Aorta (tissue), 5 donors: ENCODE measurements at regions not wholly inside any gene's neighbourhood (a gene's known extent, or its start where the extent isn't known, plus 50 kb on each side); places are given as distances from the start of the nearest gene placed in this dataset.
"Not testable (repeated sequence)": the region's sequence is repeated elsewhere in the genome, so short reads cannot be mapped to it uniquely, and the experiment has no call there.

Experiments
- ATAC-seq: fragments of 200-7000 bp; cut with Tn5 transposase; one replicate; pipeline ENCODE4 v1.9.1; 2022; ENCODE audit warnings: moderate library complexity; ENCODE audit not compliant: low FRiP score
- DNase-seq, 2 donors: peaks; one replicate each; pipeline ENCODE4 v3.0.0-alpha.2; 2020
- H3K27ac ChIP-seq, 2 donors: one replicate each; pipeline ENCODE4 v1.5.1; 2013; ENCODE audit warnings: low read length in 2 of 2, mild to moderate bottlenecking in 2 of 2, moderate library complexity in 2 of 2, control low read depth in 1 of 2, inconsistent platforms in 1 of 2, low read depth in 1 of 2
- H3K27me3 ChIP-seq, 2 donors: one replicate each; pipeline ENCODE4 v1.6.1; 2013; ENCODE audit warnings: control low read depth in 1 of 2, low read length in 1 of 2, mild to moderate bottlenecking in 1 of 2, moderate library complexity in 1 of 2; ENCODE audit not compliant: insufficient read depth in 2 of 2, control insufficient read depth in 1 of 2
- H3K36me3 ChIP-seq, 2 donors: one replicate each; pipeline ENCODE4 v1.6.1; 2013; ENCODE audit warnings: control low read depth in 1 of 2, low read length in 1 of 2, mild to moderate bottlenecking in 1 of 2; ENCODE audit not compliant: insufficient read depth in 2 of 2, control insufficient read depth in 1 of 2
- H3K4me1 ChIP-seq, 2 donors: one replicate each; pipeline ENCODE4 v1.6.1; 2013; ENCODE audit warnings: low read length in 2 of 2, control low read depth in 1 of 2, mild to moderate bottlenecking in 1 of 2, moderate library complexity in 1 of 2; ENCODE audit not compliant: insufficient read depth in 2 of 2, control insufficient read depth in 1 of 2
- H3K4me3 ChIP-seq, 2 donors: one replicate each; pipeline ENCODE4 v1.5.1; 2013; ENCODE audit warnings: low read length in 2 of 2, control low read depth in 1 of 2, mild to moderate bottlenecking in 1 of 2
- H3K9me3 ChIP-seq: one replicate; pipeline ENCODE4 v1.6.1; 2013; ENCODE audit warnings: mild to moderate bottlenecking, low read length; ENCODE audit not compliant: control insufficient read depth
- WGBS, 2 donors: extraction: QIAGEN DNeasy Blood & Tissue Kit; methylation state at CpG; one replicate each; pipeline ENCODE4 v1.1.7; 2013; 5-methylcytosine and 5-hydroxymethylcytosine counted together
- intact Hi-C, 2 donors: fragments of 100-400 bp; cut with DNase I; formaldehyde crosslinking; loops; one replicate each; pipeline versions ENCODE4 v1.14.2 to v1.15.0; 2022
- donor health status: healthy with polysubstance abuse.
- donor health status: Bipolar disorder and iron deficiency.
- donor health status: DM: no; HTN: no; CAD: no.
- donor health status: DM: no; HTN: no; CAD: no.
- donor health status: DM: yes; HTN: yes; CAD: no.

DNA sequence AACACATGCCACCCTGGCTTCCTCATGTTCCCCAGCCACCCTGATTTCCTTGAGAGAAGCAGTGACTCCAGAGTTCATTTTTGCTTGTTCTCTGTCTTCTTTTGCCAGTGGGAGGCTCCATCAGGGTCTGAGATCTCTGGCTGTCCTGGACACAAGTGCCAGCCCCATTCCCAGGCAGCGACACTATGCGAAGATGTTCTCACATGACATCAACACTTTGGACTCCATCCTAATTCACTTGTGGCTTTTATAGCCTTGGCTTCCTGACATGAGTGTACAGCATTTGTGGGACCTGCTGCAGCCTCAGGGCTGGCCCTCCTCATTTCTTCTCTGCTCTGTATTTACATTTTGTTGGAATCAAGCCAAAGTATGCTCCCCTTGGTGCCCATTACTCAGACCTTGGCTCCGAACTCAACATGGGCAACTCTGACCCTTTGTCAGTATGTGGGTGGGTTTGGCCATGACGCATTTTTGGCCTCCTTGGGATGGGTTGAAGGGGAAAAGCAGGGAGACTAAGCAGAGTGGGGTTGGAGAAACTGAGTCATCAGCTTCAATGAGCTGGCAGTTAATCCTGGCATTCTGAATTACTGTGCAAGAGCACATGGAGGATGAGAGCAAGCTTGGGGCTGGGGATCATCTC lies 119.0 kb upstream of the EEF2KMT start:
- Histone ChIP-seq H3K27ac (no peak overlapping the region), H3K4me3 (no peak overlapping the region), H3K36me3 (no peaks in the 10 kb centered on the region), H3K4me1 (no peaks in the 10 kb centered on the region), H3K9me3 (peaks cover 5% of the 10 kb centered on the region), H3K27me3 (no peaks in the 10 kb centered on the region)
- intact Hi-C loops, result no loop called here
- 70 to 73% methylated on average over 4 of the region's 4 CpGs for WGBS, 2 donors
- ATAC-seq (no peak), DNase-seq (no peak)

DNA sequence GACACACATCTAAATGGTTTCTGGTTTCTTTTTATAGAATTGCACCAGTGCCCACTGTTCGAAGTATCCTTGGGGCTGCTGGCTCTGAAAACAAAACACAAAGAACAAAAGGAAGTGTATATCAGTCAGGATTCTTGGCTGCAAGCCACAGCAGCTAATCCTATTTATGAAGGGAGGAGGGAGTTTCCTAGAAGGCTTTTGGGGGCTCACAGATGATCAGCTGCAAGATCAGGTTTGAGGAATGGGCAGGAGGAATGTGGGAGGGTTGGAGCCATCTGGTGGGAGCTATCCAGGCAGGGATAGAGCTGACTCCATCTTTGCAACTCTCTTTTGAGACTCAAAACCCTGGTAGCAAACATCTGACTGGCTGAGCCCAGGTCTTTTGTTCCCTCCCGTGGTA lies 118.3 kb upstream of the EEF2KMT start:
- Histone ChIP-seq H3K36me3 (no peaks in the 10 kb centered on the region), H3K4me1 (no peaks in the 10 kb centered on the region), H3K27ac (no peak overlapping the region), H3K4me3 (no peak overlapping the region), H3K9me3 (peaks cover 5% of the 10 kb centered on the region), H3K27me3 (no peaks in the 10 kb centered on the region)
- 37 to 42% methylated on average over 2 of the region's 2 CpGs for WGBS, 2 donors
- intact Hi-C loops, result no loop called here
- no peak for ATAC-seq
- DNase-seq, result no peak

DNA sequence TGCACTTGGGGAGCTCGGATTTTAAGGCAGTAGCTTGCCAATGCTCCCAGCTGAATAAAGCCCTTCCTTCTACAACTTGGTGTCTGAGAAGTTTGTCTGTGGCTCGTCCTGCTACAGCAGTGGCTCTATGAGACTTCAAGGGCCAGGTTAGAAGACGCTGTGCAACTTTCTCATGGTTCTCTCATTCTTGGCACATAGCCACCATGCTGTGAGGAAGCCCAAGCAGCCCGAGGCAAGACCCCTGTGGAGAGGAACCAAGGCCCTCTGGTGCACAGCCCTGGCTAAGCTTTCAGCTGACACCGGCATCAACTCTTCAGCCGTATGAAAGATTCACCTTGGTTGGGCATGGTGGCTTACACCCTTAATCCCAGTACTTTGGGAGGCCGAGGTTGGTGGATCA lies 116.9 kb upstream of the EEF2KMT start:
- Histone ChIP-seq H3K4me1 (no peaks in the 10 kb centered on the region), H3K36me3 (no peaks in the 10 kb centered on the region), H3K27me3 (no peaks in the 10 kb centered on the region), H3K27ac (no peak overlapping the region), H3K4me3 (no peak overlapping the region), H3K9me3 (peaks cover 5% of the 10 kb centered on the region)
- intact Hi-C loops, result no loop called here
- ATAC-seq (no peak), DNase-seq (no peak)
- WGBS, 2 donors, result 81% methylated on average over 7 of the region's 7 CpGs

DNA sequence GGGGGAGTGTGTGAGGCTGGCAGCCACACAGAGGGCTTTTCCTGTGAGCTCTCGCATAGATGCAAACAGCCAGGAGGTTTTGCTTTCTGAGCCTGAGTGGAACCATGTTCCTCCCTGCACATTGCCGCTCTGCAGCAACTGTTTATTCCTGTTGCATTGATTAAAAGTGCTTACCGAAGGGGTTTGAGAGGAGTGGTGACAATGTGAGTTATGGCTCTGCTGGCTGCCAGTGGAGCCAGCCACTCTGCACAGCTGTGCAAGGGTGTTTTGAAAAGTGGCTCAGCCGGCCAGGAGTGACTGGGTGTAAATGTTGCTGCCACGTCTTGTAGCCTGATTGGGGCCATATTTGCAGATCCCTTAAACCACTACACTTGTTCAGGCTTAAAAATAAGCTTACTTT lies 114.9 kb upstream of the EEF2KMT start:
- H3K27ac ChIP-seq, H3K4me1 ChIP-seq, H3K27me3 ChIP-seq, H3K4me3 ChIP-seq, DNase-seq, intact Hi-C loops, ATAC-seq, H3K36me3 ChIP-seq, H3K9me3 ChIP-seq: not testable (repeated sequence)
- WGBS, 2 donors, result 9 to 12% methylated on average over 5 of the region's 5 CpGs

DNA sequence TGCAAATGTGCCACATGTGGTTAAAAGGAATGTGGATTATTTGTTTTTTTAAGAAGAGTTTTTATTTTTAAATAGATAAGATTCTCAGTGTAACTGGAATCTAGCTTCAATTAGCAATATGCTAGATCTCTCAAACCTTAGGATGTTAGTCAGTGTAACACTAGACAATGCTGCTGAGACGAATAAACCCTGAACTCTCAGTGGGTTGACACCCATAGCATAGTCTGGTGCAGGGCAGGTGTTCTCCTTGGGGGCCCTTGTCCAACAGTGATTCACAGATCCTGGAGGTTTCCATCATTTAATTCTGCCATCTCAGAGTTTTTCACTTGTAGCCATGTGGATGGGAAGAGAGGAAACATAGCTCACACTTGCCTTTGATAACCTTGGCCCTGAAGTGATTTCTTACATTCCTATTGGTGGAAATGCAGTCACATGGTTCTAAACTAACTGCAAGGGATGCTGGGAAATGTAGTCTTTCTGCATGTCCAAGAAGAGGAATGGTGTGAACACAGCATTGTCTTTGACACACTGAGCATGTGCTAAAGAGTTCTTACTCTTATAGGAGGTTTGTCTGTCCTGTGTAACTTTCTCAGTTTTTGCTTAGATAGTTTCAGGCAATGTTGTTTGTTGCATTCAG lies 110.4 kb upstream of the EEF2KMT start:
- H3K4me1 ChIP-seq, H3K4me3 ChIP-seq, H3K27ac ChIP-seq, intact Hi-C loops, H3K36me3 ChIP-seq, H3K27me3 ChIP-seq, DNase-seq, H3K9me3 ChIP-seq, ATAC-seq: not testable (repeated sequence)
- WGBS, 2 donors, result 93 to 96% methylated on average over 1 of the region's 1 CpG

DNA sequence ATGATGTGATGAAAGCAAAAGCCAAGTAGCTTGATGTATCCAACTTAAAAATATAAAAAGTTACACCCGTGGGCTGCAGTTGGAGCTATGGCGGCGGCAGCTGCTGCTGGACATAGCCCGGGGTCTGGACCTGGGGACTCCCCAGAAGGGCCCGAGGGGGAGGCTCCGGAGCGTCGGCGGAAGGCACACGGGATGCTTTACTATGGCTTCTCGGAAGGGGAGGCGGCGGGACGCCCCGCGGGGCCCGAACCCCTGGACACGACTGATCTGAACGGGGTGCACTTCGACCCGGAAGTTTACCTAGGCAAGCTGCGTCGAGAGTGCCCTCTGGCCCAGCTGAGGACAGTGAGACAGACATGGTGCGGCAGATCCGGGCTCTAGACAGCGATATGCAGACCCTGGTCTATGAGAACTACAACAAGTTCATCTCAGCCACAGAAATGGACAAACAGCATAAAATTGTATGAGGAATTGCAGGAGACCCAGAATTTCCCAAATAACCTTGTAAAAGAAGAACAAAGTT lies 109.5 kb upstream of the EEF2KMT start:
- H3K36me3 ChIP-seq, result no peaks in the 10 kb centered on the region
- H3K27me3 ChIP-seq, result no peaks in the 10 kb centered on the region
- H3K4me1 ChIP-seq, result no peaks in the 10 kb centered on the region
- ATAC-seq, result no peak
- no peak for DNase-seq
- intact Hi-C loops, result no loop called here
- WGBS, 2 donors, result 87 to 88% methylated on average over 26 of the region's 26 CpGs
- H3K4me3 ChIP-seq, result no peak overlapping the region
- H3K9me3 ChIP-seq, result peaks cover 3% of the 10 kb centered on the region
- H3K27ac ChIP-seq, result no peak overlapping the region

DNA sequence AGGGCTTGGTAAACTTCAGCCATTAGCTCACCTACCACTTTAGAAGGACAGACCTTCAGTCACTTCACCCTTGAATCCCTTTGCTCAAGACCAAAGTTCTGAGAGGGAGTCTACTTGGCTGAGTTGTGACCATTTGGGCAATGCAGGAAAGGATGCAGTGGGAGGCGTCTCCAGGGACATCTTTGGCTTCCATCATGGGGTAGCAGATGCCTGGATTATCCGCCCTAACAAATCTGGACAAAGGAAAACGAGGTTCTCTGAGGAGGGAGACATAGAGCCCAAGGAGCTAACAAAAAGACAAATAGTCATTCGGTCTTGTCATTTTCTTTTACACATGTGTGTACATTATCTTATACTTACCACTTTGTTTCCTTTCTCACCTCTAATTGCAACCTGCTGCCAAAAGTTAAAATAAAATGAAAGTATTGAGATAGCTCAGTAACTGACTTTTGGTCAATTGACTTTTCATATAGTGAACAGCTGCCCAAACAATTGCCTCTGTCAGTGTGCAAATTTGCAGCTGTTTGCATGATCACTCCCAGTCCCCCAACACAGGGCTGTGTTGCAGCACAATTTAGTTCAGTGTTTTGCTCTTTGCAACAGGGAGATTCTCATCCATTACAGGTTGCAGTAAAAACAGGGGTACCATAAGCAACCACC lies 108.9 kb upstream of the EEF2KMT start:
- Histone ChIP-seq H3K4me1 (no peaks in the 10 kb centered on the region), H3K9me3 (peaks cover 3% of the 10 kb centered on the region), H3K36me3 (no peaks in the 10 kb centered on the region), H3K27me3 (no peaks in the 10 kb centered on the region), H3K4me3 (no peak overlapping the region), H3K27ac (no peak overlapping the region)
- intact Hi-C loops, result no loop called here
- DNase-seq (no peak), ATAC-seq (no peak)
- WGBS, 2 donors, result 67 to 70% methylated on average over 4 of the region's 4 CpGs

DNA sequence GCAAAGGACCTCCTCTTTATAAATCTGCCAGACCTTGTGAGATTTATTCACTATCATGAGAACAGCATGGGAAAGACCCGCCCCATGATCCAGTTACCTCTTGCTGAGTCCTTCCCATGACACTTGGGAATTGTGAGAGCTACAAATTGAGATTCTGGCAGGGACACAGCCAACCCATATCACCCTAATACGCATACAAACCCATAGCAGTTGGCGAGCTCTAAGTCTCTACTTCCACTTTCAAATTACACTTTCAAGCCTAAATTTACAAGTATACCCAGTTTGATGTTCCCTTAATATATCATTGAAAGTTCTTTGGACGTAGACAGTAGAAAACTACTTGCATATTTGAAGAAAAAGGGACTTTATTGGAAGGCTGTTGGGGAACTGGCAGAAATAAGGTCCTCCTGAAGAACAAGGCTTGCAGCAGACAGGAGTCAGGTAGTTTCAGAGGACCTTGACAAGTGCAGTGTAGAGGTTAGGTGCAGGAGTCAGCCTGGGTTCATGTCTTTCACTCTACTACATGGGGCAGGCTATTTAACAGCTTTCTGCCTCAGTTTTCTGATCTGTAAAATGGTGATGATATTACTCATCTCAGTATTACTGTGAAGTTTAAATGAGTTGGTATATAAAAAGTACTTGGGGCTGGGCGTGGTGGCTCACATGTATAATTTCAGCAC lies 107.9 kb upstream of the EEF2KMT start:
- DNase-seq (no peak), ATAC-seq (no peak)
- no peak overlapping the region for H3K4me3 ChIP-seq
- peaks cover 3% of the 10 kb centered on the region for H3K9me3 ChIP-seq
- 68% methylated on average over 5 of the region's 5 CpGs for WGBS, 2 donors
- H3K36me3 ChIP-seq, result no peaks in the 10 kb centered on the region
- intact Hi-C loops, result no loop called here
- no peaks in the 10 kb centered on the region for H3K27me3 ChIP-seq
- no peaks in the 10 kb centered on the region for H3K4me1 ChIP-seq
- H3K27ac ChIP-seq, result no peak overlapping the region
